ENCODE measurements at regions not wholly inside any gene's neighbourhood (a gene's known extent, or its start where the extent isn't known, plus 50 kb on each side); places are given as distances from the start of the nearest gene placed in this dataset.
"Not testable (repeated sequence)": the region's sequence is repeated elsewhere in the genome, so short reads cannot be mapped to it uniquely, and the experiment has no call there.

GRCh38 chr9:97089361-97089760 lies 50.4 kb upstream of the CTSV start:
- TF ChIP-seq CTCF (IDR thresholded peaks at IDR 0.05; ENCODE audit: low read depth, low read length); POLR2A (IDR thresholded peaks at IDR 0.05; ENCODE audit: extremely low read depth, insufficient read length): not testable (repeated sequence)

All from NB4 (cell line).